ENCODE measurements at regions not wholly inside any gene's neighbourhood (a gene's known extent, or its start where the extent isn't known, plus 50 kb on each side); places are given as distances from the start of the nearest gene placed in this dataset.

GRCh38 chr2:223459328-223459939, 142.7 kb downstream of the SCG2 start:
- no peak overlapping the region for H3K27ac Mint-ChIP-seq
- no peaks in the 10 kb centered on the region for H3K9me3 Mint-ChIP-seq
- no peak overlapping the region for H3K4me3 Mint-ChIP-seq (ENCODE audit: low read depth)
- no peak for DNase-seq (ENCODE audit: low spot score)
- no peaks in the 10 kb centered on the region for H3K4me1 Mint-ChIP-seq (ENCODE audit: low read depth)
- H3K36me3 Mint-ChIP-seq (ENCODE audit: low read depth), result no peaks in the 10 kb centered on the region
- no peaks in the 10 kb centered on the region for H3K27me3 Mint-ChIP-seq (ENCODE audit: low read depth)
- intact Hi-C loops (cut with micrococcal nuclease), result no loop called here

DNA sequence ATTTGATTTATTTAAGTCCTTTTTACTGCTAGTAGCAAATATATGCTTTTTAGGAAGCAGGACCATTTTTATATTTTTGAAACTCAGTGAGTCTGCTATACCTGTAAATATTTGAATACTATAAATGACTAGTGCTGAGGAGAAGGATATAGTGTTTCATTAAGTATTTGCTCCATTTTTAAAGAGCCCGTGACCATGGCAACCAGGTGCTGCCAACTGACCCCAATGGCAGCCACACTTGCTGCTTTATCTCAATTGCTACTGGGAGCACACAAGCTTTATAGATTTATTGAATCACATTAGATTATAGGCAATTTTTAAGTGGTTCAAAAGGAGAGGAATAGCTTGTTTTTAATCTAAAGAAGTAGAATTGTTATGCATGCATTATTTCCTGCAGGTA, 142.0 kb downstream of the SCG2 start:
- DNase-seq (ENCODE audit: low spot score), result no peak
- intact Hi-C loops (cut with micrococcal nuclease), result no loop called here
- no peaks in the 10 kb centered on the region for H3K27me3 Mint-ChIP-seq (ENCODE audit: low read depth)
- H3K27ac Mint-ChIP-seq, result no peak overlapping the region
- no peaks in the 10 kb centered on the region for H3K9me3 Mint-ChIP-seq
- no peak overlapping the region for H3K4me3 Mint-ChIP-seq (ENCODE audit: low read depth)
- no peaks in the 10 kb centered on the region for H3K36me3 Mint-ChIP-seq (ENCODE audit: low read depth)
- H3K4me1 Mint-ChIP-seq (ENCODE audit: low read depth), result no peaks in the 10 kb centered on the region

DNA sequence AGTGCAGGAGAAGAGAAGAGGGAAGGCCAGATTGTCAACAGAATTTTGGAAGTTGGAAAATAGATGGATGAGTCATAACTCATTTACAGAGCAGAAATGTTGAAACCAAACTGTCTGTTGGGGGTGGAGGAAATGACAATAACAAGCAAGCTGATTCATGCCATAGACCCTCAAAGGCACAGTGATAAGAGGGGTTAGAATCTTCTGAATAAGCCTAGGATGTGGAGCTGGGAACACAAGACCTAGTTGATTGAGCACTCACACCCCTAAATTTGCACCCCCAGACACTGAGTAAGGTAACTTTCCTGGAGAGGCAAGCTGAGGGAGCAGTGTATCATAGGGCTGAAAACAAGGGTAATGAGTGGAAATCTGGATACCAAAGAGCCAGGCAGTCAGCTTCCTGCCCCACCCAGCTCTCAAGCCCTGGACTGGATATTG, 141.4 kb downstream of the SCG2 start:
- no peaks in the 10 kb centered on the region for H3K36me3 Mint-ChIP-seq (ENCODE audit: low read depth)
- intact Hi-C loops (cut with micrococcal nuclease), result no loop called here
- H3K27ac Mint-ChIP-seq, result no peak overlapping the region
- no peak overlapping the region for H3K4me3 Mint-ChIP-seq (ENCODE audit: low read depth)
- no peaks in the 10 kb centered on the region for H3K27me3 Mint-ChIP-seq (ENCODE audit: low read depth)
- DNase-seq (ENCODE audit: low spot score), result no peak
- H3K4me1 Mint-ChIP-seq (ENCODE audit: low read depth), result no peaks in the 10 kb centered on the region
- H3K9me3 Mint-ChIP-seq, result no peaks in the 10 kb centered on the region

GRCh38 chr2:223464071-223464470, 138.1 kb downstream of the SCG2 start:
- Mint-ChIP-seq H3K36me3 (ENCODE audit: low read depth) (no peaks in the 10 kb centered on the region), H3K4me1 (ENCODE audit: low read depth) (no peaks in the 10 kb centered on the region), H3K9me3 (no peaks in the 10 kb centered on the region), H3K27ac (no peak overlapping the region), H3K4me3 (ENCODE audit: low read depth) (no peak overlapping the region), H3K27me3 (ENCODE audit: low read depth) (no peaks in the 10 kb centered on the region)
- intact Hi-C loops (cut with micrococcal nuclease), result no loop called here
- no peak for DNase-seq (ENCODE audit: low spot score)

- no peak for DNase-seq (ENCODE audit: low spot score)
- H3K27ac Mint-ChIP-seq, result no peak overlapping the region
- H3K36me3 Mint-ChIP-seq (ENCODE audit: low read depth), result no peaks in the 10 kb centered on the region
- no peaks in the 10 kb centered on the region for H3K9me3 Mint-ChIP-seq
- intact Hi-C loops (cut with micrococcal nuclease), result no loop called here
- H3K4me1 Mint-ChIP-seq (ENCODE audit: low read depth), result no peaks in the 10 kb centered on the region
- H3K4me3 Mint-ChIP-seq (ENCODE audit: low read depth), result no peak overlapping the region
- H3K27me3 Mint-ChIP-seq (ENCODE audit: low read depth), result no peaks in the 10 kb centered on the region
These were observed 136.4 kb downstream of the SCG2 start for GRCh38 chr2:223465793-223466192.

DNA sequence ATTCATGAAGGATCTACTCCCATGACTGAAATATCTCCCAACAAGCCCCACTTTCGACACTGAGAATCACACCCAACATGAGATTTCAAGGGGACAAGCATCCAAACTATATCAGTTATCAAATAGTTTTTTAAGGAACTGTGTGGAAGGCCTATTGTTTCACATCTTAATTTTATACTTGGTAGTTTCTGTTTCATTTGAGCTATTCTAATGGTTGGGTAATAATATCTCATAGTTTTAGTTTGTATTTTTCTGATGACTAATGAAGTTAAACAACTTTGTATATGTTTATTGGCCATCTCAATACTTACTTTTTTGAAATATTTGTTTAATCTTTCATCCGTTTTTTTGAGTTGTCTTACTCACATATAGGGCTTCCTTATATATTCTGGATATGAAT, 135.0 kb downstream of the SCG2 start:
- Mint-ChIP-seq H3K27me3 (ENCODE audit: low read depth) (no peaks in the 10 kb centered on the region), H3K27ac (no peak overlapping the region), H3K4me3 (ENCODE audit: low read depth) (no peak overlapping the region), H3K36me3 (ENCODE audit: low read depth) (no peaks in the 10 kb centered on the region), H3K4me1 (ENCODE audit: low read depth) (no peaks in the 10 kb centered on the region), H3K9me3 (no peaks in the 10 kb centered on the region)
- intact Hi-C loops (cut with micrococcal nuclease), result no loop called here
- DNase-seq (ENCODE audit: low spot score), result no peak

DNA sequence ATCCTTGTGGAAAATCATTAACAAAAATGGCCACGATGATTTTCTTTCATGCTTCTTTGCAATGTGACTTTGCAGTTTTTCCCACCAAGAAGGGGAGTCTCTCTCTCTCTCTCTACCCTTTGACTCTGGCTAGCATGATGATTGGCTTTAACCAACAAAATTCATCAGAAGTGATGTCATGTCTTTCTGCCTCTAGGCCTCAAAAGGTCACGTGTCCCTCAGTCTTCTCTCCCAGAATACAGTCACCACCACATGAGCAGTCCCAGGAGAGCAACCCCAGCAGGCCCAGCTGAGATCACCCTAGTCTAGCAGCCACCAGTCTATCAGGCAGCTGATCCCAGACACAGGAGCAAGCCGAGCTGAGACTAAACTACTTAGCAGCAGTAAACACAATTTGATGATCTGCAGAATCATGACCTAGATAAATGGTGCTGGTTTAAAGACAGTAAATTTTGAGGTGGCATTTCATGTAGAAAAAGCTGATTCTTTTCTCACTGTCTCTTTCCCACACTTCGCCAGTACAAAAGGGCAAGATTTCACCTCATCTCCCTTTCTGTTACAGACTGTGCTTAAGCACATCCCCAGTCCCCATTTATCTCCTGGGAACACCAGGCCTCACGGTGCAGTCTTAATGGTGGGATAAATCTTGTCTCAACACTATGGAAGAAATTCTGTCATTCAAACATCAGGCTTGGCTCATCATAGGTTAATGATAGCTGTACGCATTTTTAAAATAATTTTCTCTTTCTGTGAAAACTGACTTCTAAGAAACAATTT, 132.7 kb downstream of the SCG2 start:
- Mint-ChIP-seq H3K9me3 (no peaks in the 10 kb centered on the region), H3K27me3 (ENCODE audit: low read depth) (no peaks in the 10 kb centered on the region), H3K36me3 (ENCODE audit: low read depth) (no peaks in the 10 kb centered on the region), H3K27ac (no peak overlapping the region), H3K4me1 (ENCODE audit: low read depth) (no peaks in the 10 kb centered on the region), H3K4me3 (ENCODE audit: low read depth) (no peak overlapping the region)
- intact Hi-C loops (cut with micrococcal nuclease), result no loop called here
- DNase-seq (ENCODE audit: low spot score), result no peak

DNA sequence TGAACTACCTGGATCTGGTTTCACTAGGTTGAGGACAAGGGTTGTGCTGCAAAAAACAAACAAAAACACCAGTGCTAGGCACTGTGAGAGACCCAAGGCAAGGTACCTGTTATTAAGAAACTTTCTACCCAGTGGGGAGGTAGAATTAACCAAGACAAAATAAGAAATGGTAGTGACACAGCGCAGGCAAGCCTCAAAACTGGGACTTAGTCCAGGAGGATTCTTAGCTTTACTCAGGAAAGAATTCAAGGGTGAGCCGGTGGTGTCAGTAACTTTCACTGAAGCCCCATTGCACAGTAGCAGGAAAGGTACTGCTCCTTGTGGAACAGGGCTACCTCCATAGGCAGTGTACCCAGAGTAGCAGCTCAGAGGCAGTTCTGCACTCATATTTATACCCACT, 131.6 kb downstream of the SCG2 start:
- no peak overlapping the region for H3K27ac Mint-ChIP-seq
- no peak overlapping the region for H3K4me3 Mint-ChIP-seq (ENCODE audit: low read depth)
- H3K36me3 Mint-ChIP-seq (ENCODE audit: low read depth), result no peaks in the 10 kb centered on the region
- DNase-seq (ENCODE audit: low spot score), result no peak
- H3K9me3 Mint-ChIP-seq, result no peaks in the 10 kb centered on the region
- intact Hi-C loops (cut with micrococcal nuclease), result no loop called here
- no peaks in the 10 kb centered on the region for H3K4me1 Mint-ChIP-seq (ENCODE audit: low read depth)
- no peaks in the 10 kb centered on the region for H3K27me3 Mint-ChIP-seq (ENCODE audit: low read depth)

DNA sequence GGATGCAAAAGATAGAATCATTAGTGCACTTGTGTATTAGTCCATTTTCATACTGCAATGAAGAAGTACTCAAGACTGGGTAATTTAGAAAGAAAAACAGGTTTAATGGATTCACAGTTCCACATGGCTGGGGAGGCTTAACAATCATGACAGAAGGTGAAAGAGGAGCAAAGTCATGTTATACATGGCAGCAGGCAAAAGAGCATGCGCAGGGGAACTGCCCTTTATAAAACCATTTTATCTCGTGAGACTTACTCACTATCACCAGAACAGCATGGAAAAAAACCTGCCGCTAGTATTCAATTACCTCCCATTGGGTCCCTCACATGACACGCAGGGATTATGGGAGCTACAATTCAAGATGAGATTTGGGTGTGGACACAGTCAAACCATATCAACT, 129.4 kb downstream of the SCG2 start:
- Mint-ChIP-seq H3K9me3 (no peaks in the 10 kb centered on the region), H3K27ac (no peak overlapping the region), H3K27me3 (ENCODE audit: low read depth) (no peaks in the 10 kb centered on the region), H3K4me1 (ENCODE audit: low read depth) (no peaks in the 10 kb centered on the region), H3K4me3 (ENCODE audit: low read depth) (no peak overlapping the region), H3K36me3 (ENCODE audit: low read depth) (no peaks in the 10 kb centered on the region)
- intact Hi-C loops (cut with micrococcal nuclease), result no loop called here
- DNase-seq (ENCODE audit: low spot score), result no peak

GRCh38 chr2:223474893-223475292, 127.3 kb downstream of the SCG2 start:
- no peaks in the 10 kb centered on the region for H3K36me3 Mint-ChIP-seq (ENCODE audit: low read depth)

GRCh38 chr2:223475901-223476300, 126.3 kb downstream of the SCG2 start:
- H3K27ac Mint-ChIP-seq, result no peak overlapping the region
- DNase-seq (ENCODE audit: low spot score), result no peak
- H3K4me3 Mint-ChIP-seq (ENCODE audit: low read depth), result no peak overlapping the region
- H3K4me1 Mint-ChIP-seq (ENCODE audit: low read depth), result no peaks in the 10 kb centered on the region
- intact Hi-C loops (cut with micrococcal nuclease), result no loop called here
- no peaks in the 10 kb centered on the region for H3K27me3 Mint-ChIP-seq (ENCODE audit: low read depth)
- no peaks in the 10 kb centered on the region for H3K9me3 Mint-ChIP-seq
- H3K36me3 Mint-ChIP-seq (ENCODE audit: low read depth), result no peaks in the 10 kb centered on the region

More at GRCh38 chr2:223474893-223475292, 127.3 kb downstream of the SCG2 start:
- H3K9me3 Mint-ChIP-seq, result no peaks in the 10 kb centered on the region
- H3K4me3 Mint-ChIP-seq (ENCODE audit: low read depth), result no peak overlapping the region
- no peaks in the 10 kb centered on the region for H3K4me1 Mint-ChIP-seq (ENCODE audit: low read depth)
- no peak for DNase-seq (ENCODE audit: low spot score)
- intact Hi-C loops (cut with micrococcal nuclease), result no loop called here
- no peaks in the 10 kb centered on the region for H3K27me3 Mint-ChIP-seq (ENCODE audit: low read depth)
- no peak overlapping the region for H3K27ac Mint-ChIP-seq

GRCh38 chr2:223477318-223477717, 124.8 kb downstream of the SCG2 start:
- no peak overlapping the region for H3K4me3 Mint-ChIP-seq (ENCODE audit: low read depth)
- no peaks in the 10 kb centered on the region for H3K36me3 Mint-ChIP-seq (ENCODE audit: low read depth)
- intact Hi-C loops (cut with micrococcal nuclease), result no loop called here
- no peak overlapping the region for H3K27ac Mint-ChIP-seq
- DNase-seq (ENCODE audit: low spot score), result no peak
- H3K27me3 Mint-ChIP-seq (ENCODE audit: low read depth), result no peaks in the 10 kb centered on the region
- no peaks in the 10 kb centered on the region for H3K9me3 Mint-ChIP-seq
- no peaks in the 10 kb centered on the region for H3K4me1 Mint-ChIP-seq (ENCODE audit: low read depth)

GRCh38 chr2:223481486-223481885, 120.7 kb downstream of the SCG2 start:
- no peaks in the 10 kb centered on the region for H3K9me3 Mint-ChIP-seq
- no peaks in the 10 kb centered on the region for H3K4me1 Mint-ChIP-seq (ENCODE audit: low read depth)

More at GRCh38 chr2:223481486-223481885, 120.7 kb downstream of the SCG2 start:
- H3K4me3 Mint-ChIP-seq (ENCODE audit: low read depth), result no peak overlapping the region
- no peak overlapping the region for H3K27ac Mint-ChIP-seq
- no peaks in the 10 kb centered on the region for H3K36me3 Mint-ChIP-seq (ENCODE audit: low read depth)
- DNase-seq (ENCODE audit: low spot score), result no peak
- intact Hi-C loops (cut with micrococcal nuclease), result no loop called here
- H3K27me3 Mint-ChIP-seq (ENCODE audit: low read depth), result no peaks in the 10 kb centered on the region

Data from activated T-helper 2 cell treated with anti-CD3 and anti-CD28 coated beads, Interferon-gamma antibody, Interleukin-2, Interleukin-4, amounts not matched to agents 10 μg/mL and 5 μg/mL and 100 μg/mL, durations not matched to agents 14 hours and 24 hours and 36 hours (primary cell).